BE2C (cell line): ENCODE measurements at regions not wholly inside any gene's neighbourhood (a gene's known extent, or its start where the extent isn't known, plus 50 kb on each side); places are given as distances from the start of the nearest gene placed in this dataset.

Experiments used
- DNase-seq: peaks from one replicate; pipeline ENCODE4 v3.0.0-alpha.2; 2020
- H3K27me3 ChIP-seq: fragments of 250-450 bp; sonication (Bioruptor Pico); 2 replicates; pipeline ENCODE4 v1.5.1; 2020; ENCODE audit warnings: mild to moderate bottlenecking
- H3K36me3 ChIP-seq: fragments of 250-450 bp; sonication (Bioruptor Pico); 2 replicates; pipeline ENCODE4 v1.5.1; 2020; ENCODE audit warnings: mild to moderate bottlenecking
- H3K4me1 ChIP-seq: fragments of 250-450 bp; sonication (Bioruptor Pico); 2 replicates; pipeline ENCODE4 v1.5.1; 2020
- H3K4me3 ChIP-seq: 2 replicates; pipeline ENCODE4 v1.5.1; 2011; ENCODE audit warnings: low read depth, low read length
- H3K9me3 ChIP-seq: fragments of 250-450 bp; sonication (Bioruptor Pico); 2 replicates; pipeline ENCODE4 v1.5.1; 2020
- TF ChIP-seq, protein P1 (sequence below): IDR thresholded peaks from 2 replicates; pipeline ENCODE4 v1.5.1; 2012; ENCODE audit warnings: mild to moderate bottlenecking, low read depth, low read length

- no peak for DNase-seq
- Histone ChIP-seq H3K4me3 (no peak overlapping the region), H3K27me3 (no peaks in the 10 kb centered on the region), H3K4me1 (no peaks in the 10 kb centered on the region), H3K9me3 (no peaks in the 10 kb centered on the region), H3K36me3 (no peaks in the 10 kb centered on the region)
- TF ChIP-seq, protein P1, sequence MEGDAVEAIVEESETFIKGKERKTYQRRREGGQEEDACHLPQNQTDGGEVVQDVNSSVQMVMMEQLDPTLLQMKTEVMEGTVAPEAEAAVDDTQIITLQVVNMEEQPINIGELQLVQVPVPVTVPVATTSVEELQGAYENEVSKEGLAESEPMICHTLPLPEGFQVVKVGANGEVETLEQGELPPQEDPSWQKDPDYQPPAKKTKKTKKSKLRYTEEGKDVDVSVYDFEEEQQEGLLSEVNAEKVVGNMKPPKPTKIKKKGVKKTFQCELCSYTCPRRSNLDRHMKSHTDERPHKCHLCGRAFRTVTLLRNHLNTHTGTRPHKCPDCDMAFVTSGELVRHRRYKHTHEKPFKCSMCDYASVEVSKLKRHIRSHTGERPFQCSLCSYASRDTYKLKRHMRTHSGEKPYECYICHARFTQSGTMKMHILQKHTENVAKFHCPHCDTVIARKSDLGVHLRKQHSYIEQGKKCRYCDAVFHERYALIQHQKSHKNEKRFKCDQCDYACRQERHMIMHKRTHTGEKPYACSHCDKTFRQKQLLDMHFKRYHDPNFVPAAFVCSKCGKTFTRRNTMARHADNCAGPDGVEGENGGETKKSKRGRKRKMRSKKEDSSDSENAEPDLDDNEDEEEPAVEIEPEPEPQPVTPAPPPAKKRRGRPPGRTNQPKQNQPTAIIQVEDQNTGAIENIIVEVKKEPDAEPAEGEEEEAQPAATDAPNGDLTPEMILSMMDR = no peak
Observed at GRCh38 chr1:80384083-80384830, 1377.7 kb upstream of the ADGRL4 start.

DNA sequence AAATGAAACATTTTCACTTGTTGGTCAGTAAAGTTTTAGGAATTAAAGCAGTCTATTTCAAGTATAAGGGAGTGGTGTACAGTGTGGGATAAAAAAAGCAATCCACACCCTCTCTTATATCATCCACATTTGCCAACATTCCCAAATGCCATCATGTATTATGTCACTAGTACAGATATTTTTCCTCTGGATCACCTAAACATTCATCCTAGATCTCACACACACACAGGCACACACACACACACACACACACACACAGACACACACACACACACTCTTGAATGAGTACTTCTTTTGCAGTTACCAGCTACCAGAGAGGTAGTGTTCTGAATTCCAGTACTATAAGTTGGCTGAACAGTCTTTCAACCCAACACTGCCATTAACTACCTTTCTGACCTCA lies 1369.1 kb upstream of the ADGRL4 start:
- Histone ChIP-seq H3K4me3 (no peak overlapping the region), H3K27me3 (no peaks in the 10 kb centered on the region), H3K9me3 (no peaks in the 10 kb centered on the region), H3K36me3 (no peaks in the 10 kb centered on the region), H3K4me1 (no peaks in the 10 kb centered on the region)
- no peak for DNase-seq
- TF ChIP-seq, protein P1 = no peak

GRCh38 chr1:80375109-80375508 lies 1368.6 kb upstream of the ADGRL4 start:
- Histone ChIP-seq H3K4me1 (no peaks in the 10 kb centered on the region), H3K4me3 (no peak overlapping the region), H3K36me3 (no peaks in the 10 kb centered on the region), H3K27me3 (no peaks in the 10 kb centered on the region), H3K9me3 (no peaks in the 10 kb centered on the region)
- TF ChIP-seq, protein P1 = no peak
- DNase-seq = no peak

- Histone ChIP-seq H3K4me1 (no peaks in the 10 kb centered on the region), H3K36me3 (no peaks in the 10 kb centered on the region), H3K27me3 (no peaks in the 10 kb centered on the region), H3K9me3 (no peaks in the 10 kb centered on the region), H3K4me3 (no peak overlapping the region)
- no peak for DNase-seq
- TF ChIP-seq, protein P1 = no peak
Observed at GRCh38 chr1:80369780-80370179, 1363.2 kb upstream of the ADGRL4 start.

GRCh38 chr1:80367058-80367457 lies 1360.5 kb upstream of the ADGRL4 start:
- Histone ChIP-seq H3K4me1 (no peaks in the 10 kb centered on the region), H3K9me3 (no peaks in the 10 kb centered on the region), H3K27me3 (no peaks in the 10 kb centered on the region), H3K36me3 (no peaks in the 10 kb centered on the region), H3K4me3 (no peak overlapping the region)
- DNase-seq = no peak
- TF ChIP-seq, protein P1 = no peak

DNA sequence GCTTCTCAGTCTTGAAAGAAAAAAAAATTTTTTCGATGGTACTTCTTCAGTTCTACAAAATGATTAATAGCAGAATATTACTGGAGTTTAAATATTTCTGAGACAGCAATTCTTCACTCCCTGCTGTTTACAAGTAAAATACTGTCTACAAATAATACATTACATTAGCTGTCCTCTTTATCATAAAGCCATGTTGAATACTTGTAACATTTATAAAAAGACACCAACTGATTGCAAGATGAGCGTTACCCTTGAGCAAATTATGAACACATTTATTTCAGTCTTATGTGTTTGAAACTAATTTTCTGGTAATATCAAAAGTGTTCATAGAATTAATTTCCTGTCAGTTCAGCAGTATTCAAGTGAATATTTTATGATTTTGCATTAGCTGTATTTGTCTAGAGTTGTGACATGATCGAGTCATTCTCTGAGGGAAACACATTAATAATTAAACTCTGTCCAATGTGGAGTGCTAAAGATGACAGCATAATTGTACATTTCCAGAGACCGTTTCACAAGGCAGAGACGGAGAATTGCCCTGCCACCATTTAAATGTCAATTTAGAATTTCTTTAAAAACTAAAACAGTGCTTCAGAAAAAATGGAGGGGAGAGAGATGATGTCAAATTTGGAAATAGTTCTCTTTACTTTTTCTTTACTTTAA lies 1359.0 kb upstream of the ADGRL4 start:
- H3K4me3 ChIP-seq = no peak overlapping the region
- no peak for DNase-seq
- no peaks in the 10 kb centered on the region for H3K27me3 ChIP-seq
- TF ChIP-seq, protein P1 = no peak
- H3K4me1 ChIP-seq = no peaks in the 10 kb centered on the region
- H3K36me3 ChIP-seq = no peaks in the 10 kb centered on the region
- H3K9me3 ChIP-seq = no peaks in the 10 kb centered on the region
